ENCODE measurements at regions not wholly inside any gene's neighbourhood (a gene's known extent, or its start where the extent isn't known, plus 50 kb on each side); places are given as distances from the start of the nearest gene placed in this dataset.

DNA sequence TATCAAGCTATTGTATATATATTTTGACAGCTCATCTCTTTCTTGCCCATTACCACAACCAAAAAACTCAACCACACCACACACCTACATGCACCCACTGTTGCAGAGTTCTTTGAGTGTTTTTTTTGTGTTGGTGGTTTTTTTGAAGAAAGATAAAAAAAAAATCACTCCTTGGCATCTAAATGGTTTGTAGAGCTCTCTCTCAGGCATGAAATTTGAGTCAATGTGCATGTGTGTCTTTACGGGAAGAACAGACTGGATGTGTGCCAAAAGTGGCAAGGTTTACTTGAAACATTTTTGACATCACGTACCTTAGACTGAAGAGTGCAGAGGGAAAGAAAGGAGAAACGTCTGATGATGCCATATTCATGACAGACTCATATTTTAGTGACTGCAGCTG lies 154.2 kb downstream of the FHIP1A start:
- Mint-ChIP-seq H3K27me3 (ENCODE audit: insufficient read depth, low read depth) (no peaks in the 10 kb centered on the region), H3K4me1 (peaks cover 4% of the 10 kb centered on the region), H3K4me3 (no peak overlapping the region)

DNA sequence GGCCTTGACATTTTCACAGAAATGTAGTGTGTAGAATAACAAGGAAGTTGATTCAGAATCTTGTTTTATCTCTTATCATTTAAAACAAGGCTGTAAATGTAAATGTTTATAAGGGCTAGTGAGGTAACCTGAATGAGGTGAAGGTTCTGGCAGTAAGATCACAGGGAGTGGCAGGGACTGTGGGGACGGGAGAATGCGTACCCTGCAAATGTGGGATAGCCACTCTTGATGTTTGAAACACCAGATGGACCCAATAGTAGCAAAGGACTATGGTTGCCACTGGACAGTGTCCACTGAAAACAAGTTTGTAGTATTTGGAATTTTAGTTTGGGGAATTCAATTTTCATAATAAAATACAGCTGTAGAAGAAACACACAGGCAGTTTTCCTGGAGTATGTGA lies 155.3 kb downstream of the FHIP1A start:
- H3K27ac Mint-ChIP-seq: no peak overlapping the region
- no peaks in the 10 kb centered on the region for H3K36me3 ChIP-seq
- no peaks in the 10 kb centered on the region for H3K9me3 ChIP-seq (ENCODE audit: low read depth)
- no peaks in the 10 kb centered on the region for H3K9me3 Mint-ChIP-seq
- no peaks in the 10 kb centered on the region for H3K79me2 ChIP-seq (ENCODE audit: low read depth)
- no peaks in the 10 kb centered on the region for H3K27me3 Mint-ChIP-seq (ENCODE audit: insufficient read depth, low read depth)
- H3K27ac ChIP-seq: no peak overlapping the region
- H2AFZ ChIP-seq (replicated peaks): no peak overlapping the region
- no peaks in the 10 kb centered on the region for H3F3A ChIP-seq (ENCODE audit: low read depth)
- TF ChIP-seq EZH2phosphoT487 (IDR thresholded peaks at IDR 0.05) (no peak), EZH2 (IDR thresholded peaks at IDR 0.05) (no peak)
- TF ChIP-seq, protein P1, sequence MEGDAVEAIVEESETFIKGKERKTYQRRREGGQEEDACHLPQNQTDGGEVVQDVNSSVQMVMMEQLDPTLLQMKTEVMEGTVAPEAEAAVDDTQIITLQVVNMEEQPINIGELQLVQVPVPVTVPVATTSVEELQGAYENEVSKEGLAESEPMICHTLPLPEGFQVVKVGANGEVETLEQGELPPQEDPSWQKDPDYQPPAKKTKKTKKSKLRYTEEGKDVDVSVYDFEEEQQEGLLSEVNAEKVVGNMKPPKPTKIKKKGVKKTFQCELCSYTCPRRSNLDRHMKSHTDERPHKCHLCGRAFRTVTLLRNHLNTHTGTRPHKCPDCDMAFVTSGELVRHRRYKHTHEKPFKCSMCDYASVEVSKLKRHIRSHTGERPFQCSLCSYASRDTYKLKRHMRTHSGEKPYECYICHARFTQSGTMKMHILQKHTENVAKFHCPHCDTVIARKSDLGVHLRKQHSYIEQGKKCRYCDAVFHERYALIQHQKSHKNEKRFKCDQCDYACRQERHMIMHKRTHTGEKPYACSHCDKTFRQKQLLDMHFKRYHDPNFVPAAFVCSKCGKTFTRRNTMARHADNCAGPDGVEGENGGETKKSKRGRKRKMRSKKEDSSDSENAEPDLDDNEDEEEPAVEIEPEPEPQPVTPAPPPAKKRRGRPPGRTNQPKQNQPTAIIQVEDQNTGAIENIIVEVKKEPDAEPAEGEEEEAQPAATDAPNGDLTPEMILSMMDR (IDR thresholded peaks at IDR 0.05): no peak
- no peak overlapping the region for H3K4me3 ChIP-seq
- no peaks in the 10 kb centered on the region for H4K20me1 ChIP-seq (ENCODE audit: low read depth)
- H3K36me3 Mint-ChIP-seq: no peaks in the 10 kb centered on the region
- H3K4me1 ChIP-seq: peaks cover 12% of the 10 kb centered on the region
- H3K27me3 ChIP-seq: no peaks in the 10 kb centered on the region
- DNase-seq (ENCODE audit: low spot score): no peak
- H3K4me1 Mint-ChIP-seq: peaks cover 4% of the 10 kb centered on the region
- no peak overlapping the region for H3K9ac ChIP-seq
- H3K4me3 Mint-ChIP-seq: no peak overlapping the region
- H3K4me2 ChIP-seq: no peak overlapping the region

More for the DNA sequence above, 154.2 kb downstream of the FHIP1A start:
- Histone ChIP-seq H3K36me3 (no peaks in the 10 kb centered on the region), H3K79me2 (ENCODE audit: low read depth) (no peaks in the 10 kb centered on the region), H3F3A (ENCODE audit: low read depth) (no peaks in the 10 kb centered on the region), H3K4me1 (peaks cover 12% of the 10 kb centered on the region), H3K27me3 (no peaks in the 10 kb centered on the region), H3K9me3 (ENCODE audit: low read depth) (no peaks in the 10 kb centered on the region), H2AFZ (replicated peaks) (no peak overlapping the region), H3K4me2 (no peak overlapping the region), H4K20me1 (ENCODE audit: low read depth) (no peaks in the 10 kb centered on the region), H3K4me3 (no peak overlapping the region), H3K9ac (no peak overlapping the region), H3K27ac (no peak overlapping the region)
- Mint-ChIP-seq H3K36me3 (no peaks in the 10 kb centered on the region), H3K9me3 (no peaks in the 10 kb centered on the region), H3K27ac (no peak overlapping the region)
- TF ChIP-seq, protein P1 (IDR thresholded peaks at IDR 0.05): no peak
- TF ChIP-seq EZH2phosphoT487 (IDR thresholded peaks at IDR 0.05) (no peak), EZH2 (IDR thresholded peaks at IDR 0.05) (no peak)
- no peak for DNase-seq (ENCODE audit: low spot score)

DNA sequence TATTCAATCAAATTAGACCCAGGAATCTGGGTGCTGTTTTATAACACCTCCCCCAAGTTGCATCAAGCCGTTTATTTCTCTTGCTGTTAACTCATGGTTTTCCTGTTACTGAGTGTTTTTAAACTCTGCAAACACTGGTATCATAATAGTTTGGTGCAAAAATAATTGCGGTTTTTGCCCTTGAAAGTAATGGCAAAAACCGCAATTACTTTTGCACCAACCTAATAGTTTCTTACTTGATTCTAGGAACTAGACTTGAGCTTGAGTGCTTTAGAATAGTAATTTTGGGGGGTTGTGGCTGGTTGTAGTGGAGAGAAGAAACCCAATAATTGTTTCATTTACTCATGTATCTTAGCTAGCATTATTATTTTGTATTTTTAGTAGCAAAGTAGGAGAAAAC lies 156.6 kb downstream of the FHIP1A start:
- DNase-seq (ENCODE audit: low spot score): no peak
- Mint-ChIP-seq H3K4me1 (peaks cover 4% of the 10 kb centered on the region), H3K36me3 (no peaks in the 10 kb centered on the region), H3K4me3 (no peak overlapping the region), H3K27me3 (ENCODE audit: insufficient read depth, low read depth) (no peaks in the 10 kb centered on the region), H3K27ac (no peak overlapping the region), H3K9me3 (no peaks in the 10 kb centered on the region)
- H4K20me1 ChIP-seq (ENCODE audit: low read depth): no peaks in the 10 kb centered on the region
- H3K4me2 ChIP-seq: no peak overlapping the region
- H3K27me3 ChIP-seq: no peaks in the 10 kb centered on the region
- H3K79me2 ChIP-seq (ENCODE audit: low read depth): no peaks in the 10 kb centered on the region
- no peaks in the 10 kb centered on the region for H3F3A ChIP-seq (ENCODE audit: low read depth)
- H3K27ac ChIP-seq: no peak overlapping the region
- peaks cover 12% of the 10 kb centered on the region for H3K4me1 ChIP-seq
- no peaks in the 10 kb centered on the region for H3K36me3 ChIP-seq
- H3K4me3 ChIP-seq: no peak overlapping the region
- H3K9ac ChIP-seq: no peak overlapping the region
- no peak overlapping the region for H2AFZ ChIP-seq (replicated peaks)
- TF ChIP-seq EZH2 (IDR thresholded peaks at IDR 0.05): no peak
- TF ChIP-seq, protein P1 (IDR thresholded peaks at IDR 0.05): no peak
- no peak for TF ChIP-seq EZH2phosphoT487 (IDR thresholded peaks at IDR 0.05)
- no peaks in the 10 kb centered on the region for H3K9me3 ChIP-seq (ENCODE audit: low read depth)

Data from neural progenitor cell (in vitro differentiated cells).